GM13976 (cell line): ENCODE measurements at regions not wholly inside any gene's neighbourhood (a gene's known extent, or its start where the extent isn't known, plus 50 kb on each side); places are given as distances from the start of the nearest gene placed in this dataset.

Experiments
- DNase-seq: peaks from one replicate; pipeline ENCODE4 v3.0.0; 2012; ENCODE audit warnings: low spot score
- in situ Hi-C: fragments of 300-500 bp; cut with MboI; formaldehyde crosslinking; loops from one replicate; pipeline ENCODE4 v1.12.0; 2022; ENCODE audit warnings: low sequenced_read_pairs, mixed read lengths, inconsistent platforms; ENCODE audit not compliant: unreplicated experiment
- TF ChIP-seq, protein P1 (sequence below): IDR thresholded peaks from 2 replicates; pipeline ENCODE4 v1.5.1; 2012; ENCODE audit warnings: borderline replicate concordance, mild to moderate bottlenecking; ENCODE audit not compliant: insufficient read depth; ENCODE audit errors: extremely low read depth, missing control alignments, control extremely low read depth

- TF ChIP-seq, protein P1, sequence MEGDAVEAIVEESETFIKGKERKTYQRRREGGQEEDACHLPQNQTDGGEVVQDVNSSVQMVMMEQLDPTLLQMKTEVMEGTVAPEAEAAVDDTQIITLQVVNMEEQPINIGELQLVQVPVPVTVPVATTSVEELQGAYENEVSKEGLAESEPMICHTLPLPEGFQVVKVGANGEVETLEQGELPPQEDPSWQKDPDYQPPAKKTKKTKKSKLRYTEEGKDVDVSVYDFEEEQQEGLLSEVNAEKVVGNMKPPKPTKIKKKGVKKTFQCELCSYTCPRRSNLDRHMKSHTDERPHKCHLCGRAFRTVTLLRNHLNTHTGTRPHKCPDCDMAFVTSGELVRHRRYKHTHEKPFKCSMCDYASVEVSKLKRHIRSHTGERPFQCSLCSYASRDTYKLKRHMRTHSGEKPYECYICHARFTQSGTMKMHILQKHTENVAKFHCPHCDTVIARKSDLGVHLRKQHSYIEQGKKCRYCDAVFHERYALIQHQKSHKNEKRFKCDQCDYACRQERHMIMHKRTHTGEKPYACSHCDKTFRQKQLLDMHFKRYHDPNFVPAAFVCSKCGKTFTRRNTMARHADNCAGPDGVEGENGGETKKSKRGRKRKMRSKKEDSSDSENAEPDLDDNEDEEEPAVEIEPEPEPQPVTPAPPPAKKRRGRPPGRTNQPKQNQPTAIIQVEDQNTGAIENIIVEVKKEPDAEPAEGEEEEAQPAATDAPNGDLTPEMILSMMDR, result no peak
- no peak for DNase-seq
- in situ Hi-C loops, result no loop called here
Measured at GRCh38 chr10:121362026-121362425, 236.2 kb downstream of the FGFR2 start.

DNA sequence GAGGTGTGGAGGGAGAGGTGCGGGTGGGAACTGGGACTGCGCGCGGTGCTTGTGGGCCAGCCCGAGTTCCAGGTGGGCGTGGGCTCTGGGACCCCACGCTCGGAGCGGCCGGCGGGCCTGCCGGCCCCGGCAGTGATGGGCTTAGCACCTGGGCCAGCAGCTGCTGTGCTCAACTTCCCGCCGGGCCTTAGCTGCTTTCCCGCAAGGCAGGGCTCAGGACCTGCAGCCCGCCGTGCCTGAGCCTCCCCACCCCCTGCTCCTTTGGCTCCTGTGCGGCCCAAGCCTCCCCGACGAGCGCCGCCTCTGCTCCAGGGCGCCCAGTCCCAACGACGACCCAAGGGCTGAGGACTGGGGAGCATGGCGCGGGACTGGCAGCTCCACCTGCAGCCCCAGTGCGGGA lies 232.7 kb downstream of the FGFR2 start:
- no peak for DNase-seq
- in situ Hi-C loops, result no loop called here
- TF ChIP-seq, protein P1, result no peak

GRCh38 chr10:121368347-121369025 lies 229.8 kb downstream of the FGFR2 start:
- DNase-seq, result no peak
- TF ChIP-seq, protein P1, result no peak
- in situ Hi-C loops, result no loop called here

- no peak for DNase-seq
- in situ Hi-C loops, result no loop called here
- TF ChIP-seq, protein P1, result no peak
Measured at GRCh38 chr10:121369616-121370015, 228.6 kb downstream of the FGFR2 start.

GRCh38 chr10:121371836-121372235 lies 226.4 kb downstream of the FGFR2 start:
- in situ Hi-C loops, result no loop called here
- TF ChIP-seq, protein P1, result no peak
- DNase-seq, result no peak

GRCh38 chr10:121373411-121373810 lies 224.8 kb downstream of the FGFR2 start:
- TF ChIP-seq, protein P1, result no peak
- no peak for DNase-seq
- in situ Hi-C loops, result no loop called here
